WTC11 (cell line): ENCODE measurements at regions not wholly inside any gene's neighbourhood (a gene's known extent, or its start where the extent isn't known, plus 50 kb on each side); places are given as distances from the start of the nearest gene placed in this dataset.

Experiments
- ATAC-seq: fragments of 200-7000 bp; cut with Tn5 transposase; 2 replicates; pipeline ENCODE4 v1.10.0; 2021; ENCODE audit warnings: mild to moderate bottlenecking, moderate library complexity
- CTCF ChIA-PET: fragments of 300-600 bp; sonication (Branson Sonifier 250); formaldehyde crosslinking; loops from one replicate; lab custom pipeline; 2021; ENCODE audit warnings: antibody characterized with exemption; lab: Charles Lee
- POLR2A ChIA-PET: fragments of 350-600 bp; sonication (Branson Sonifier 250); formaldehyde crosslinking; loops from one replicate; lab custom pipeline; 2021; ENCODE audit warnings: antibody characterized with exemption; lab: Charles Lee
- DNase-seq: peaks from one replicate; pipeline ENCODE4 v3.0.0; 2021; ENCODE audit warnings: low spot score
- H3K27ac Mint-ChIP-seq: 2 replicates; pipeline ENCODE4 v1.8.0; 2021; ENCODE audit warnings: mixed read lengths
- H3K27me3 Mint-ChIP-seq: 2 replicates; pipeline ENCODE4 v1.8.0; 2021; ENCODE audit warnings: low read depth, mild to moderate bottlenecking, moderate library complexity, mixed read lengths
- H3K36me3 Mint-ChIP-seq: 2 replicates; pipeline ENCODE4 v1.8.0; 2021; ENCODE audit warnings: mixed read lengths
- H3K4me1 Mint-ChIP-seq: 2 replicates; pipeline ENCODE4 v1.8.0; 2022; ENCODE audit warnings: mixed read lengths
- H3K4me3 Mint-ChIP-seq: 2 replicates; pipeline ENCODE4 v1.8.0; 2021; ENCODE audit warnings: mild to moderate bottlenecking, moderate library complexity, mixed read lengths
- H3K9me3 Mint-ChIP-seq: 2 replicates; pipeline ENCODE4 v1.8.0; 2021; ENCODE audit warnings: mixed read lengths
- ATF1 ChIP-seq: sonication (generic); formaldehyde crosslinking; IDR thresholded peaks from 2 replicates; pipeline ENCODE4 v1.8.1; 2023; ENCODE audit warnings: mild to moderate bottlenecking, moderate library complexity, missing genetic modification reagents
- EMX1 ChIP-seq: fragments of 250-450 bp; sonication (Bioruptor Pico); IDR thresholded peaks from 2 replicates; pipeline ENCODE4 v1.8.0; 2021; ENCODE audit warnings: mild to moderate bottlenecking
- FOXK1 ChIP-seq: sonication (generic); formaldehyde crosslinking; IDR thresholded peaks from 2 replicates; pipeline ENCODE4 v1.8.0; 2022; ENCODE audit warnings: mild to moderate bottlenecking, moderate library complexity, missing genetic modification reagents
- GABPB1 ChIP-seq: sonication (generic); formaldehyde crosslinking; IDR thresholded peaks from 2 replicates; pipeline ENCODE4 v1.8.1; 2023; ENCODE audit warnings: mild to moderate bottlenecking, missing genetic modification reagents
- JAZF1 ChIP-seq: fragments of 250-450 bp; sonication (Bioruptor Pico); IDR thresholded peaks from 2 replicates; pipeline ENCODE4 v1.9.0; 2021; ENCODE audit warnings: moderate library complexity, mild to moderate bottlenecking, inconsistent platforms
- JUN ChIP-seq: sonication (generic); formaldehyde crosslinking; IDR thresholded peaks from 2 replicates; pipeline ENCODE4 v1.8.0; 2023; ENCODE audit warnings: mild to moderate bottlenecking, missing genetic modification reagents
- MXD4 ChIP-seq: fragments of 250-450 bp; sonication (Bioruptor Pico); IDR thresholded peaks from 2 replicates; pipeline ENCODE4 v1.8.0; 2021; ENCODE audit warnings: mild to moderate bottlenecking, moderate library complexity, borderline replicate concordance
- NR3C1 ChIP-seq: sonication (generic); formaldehyde crosslinking; conservative IDR thresholded peaks from 2 replicates; pipeline ENCODE4 v1.8.1; 2023; ENCODE audit warnings: low read depth, mild to moderate bottlenecking, missing genetic modification reagents
- OVOL2 ChIP-seq: fragments of 250-450 bp; sonication (Bioruptor Pico); IDR thresholded peaks from 2 replicates; pipeline ENCODE4 v1.9.0; 2021; ENCODE audit warnings: mild to moderate bottlenecking, borderline replicate concordance
- PRRX2 ChIP-seq: fragments of 250-450 bp; sonication (Bioruptor Pico); IDR thresholded peaks from 2 replicates; pipeline ENCODE4 v1.8.0; 2021; ENCODE audit warnings: mild to moderate bottlenecking
- RELA ChIP-seq: sonication (generic); formaldehyde crosslinking; IDR thresholded peaks from 2 replicates; pipeline ENCODE4 v1.8.1; 2022; ENCODE audit warnings: missing genetic modification reagents, mild to moderate bottlenecking, borderline replicate concordance
- SOX15 ChIP-seq: fragments of 250-450 bp; sonication (Bioruptor Pico); IDR thresholded peaks from 2 replicates; pipeline ENCODE4 v1.9.0; 2021; ENCODE audit warnings: mild to moderate bottlenecking
- TEAD1 ChIP-seq: sonication (generic); formaldehyde crosslinking; IDR thresholded peaks from 2 replicates; pipeline ENCODE4 v1.8.0; 2022; ENCODE audit warnings: mild to moderate bottlenecking, missing genetic modification reagents
- TEAD4 ChIP-seq: sonication (generic); formaldehyde crosslinking; IDR thresholded peaks from 2 replicates; pipeline ENCODE4 v1.8.0; 2022; ENCODE audit warnings: mild to moderate bottlenecking, missing genetic modification reagents
- ZNF263 ChIP-seq: sonication (generic); formaldehyde crosslinking; IDR thresholded peaks from 2 replicates; pipeline ENCODE4 v1.8.1; 2022; ENCODE audit warnings: low read depth, mild to moderate bottlenecking, moderate library complexity, missing genetic modification reagents
- ZNF416 ChIP-seq: fragments of 250-450 bp; sonication (Bioruptor Pico); IDR thresholded peaks from 2 replicates; pipeline ENCODE4 v1.9.0; 2021; ENCODE audit warnings: mild to moderate bottlenecking, inconsistent platforms
- TF ChIP-seq, protein P1 (sequence below): sonication (generic); formaldehyde crosslinking; IDR thresholded peaks from 2 replicates; pipeline ENCODE4 v1.8.0; 2022; ENCODE audit warnings: mild to moderate bottlenecking, missing genetic modification reagents
- TF ChIP-seq, protein P2 (sequence below): sonication (generic); formaldehyde crosslinking; IDR thresholded peaks from 2 replicates; pipeline ENCODE4 v1.8.0; 2022; ENCODE audit warnings: mild to moderate bottlenecking, missing genetic modification reagents
- TF ChIP-seq, protein P3 (sequence below): sonication (generic); formaldehyde crosslinking; IDR thresholded peaks from 2 replicates; pipeline ENCODE4 v1.8.1; 2022; ENCODE audit warnings: mild to moderate bottlenecking, moderate library complexity, missing genetic modification reagents
- TF ChIP-seq, protein P4 (sequence below): fragments of 250-450 bp; sonication (Bioruptor Pico); IDR thresholded peaks from 2 replicates; pipeline ENCODE4 v1.9.0; 2021; ENCODE audit warnings: moderate library complexity, mild to moderate bottlenecking, inconsistent platforms, borderline replicate concordance
- TF ChIP-seq, protein P5 (sequence below): sonication (generic); formaldehyde crosslinking; IDR thresholded peaks from 2 replicates; pipeline ENCODE4 v1.8.1; 2023; ENCODE audit warnings: mild to moderate bottlenecking, missing genetic modification reagents, moderate library complexity
- TF ChIP-seq, protein P6 (sequence below): sonication (generic); formaldehyde crosslinking; IDR thresholded peaks from 2 replicates; pipeline ENCODE4 v1.8.1; 2022; ENCODE audit warnings: low read depth, missing genetic modification reagents, borderline replicate concordance

DNA sequence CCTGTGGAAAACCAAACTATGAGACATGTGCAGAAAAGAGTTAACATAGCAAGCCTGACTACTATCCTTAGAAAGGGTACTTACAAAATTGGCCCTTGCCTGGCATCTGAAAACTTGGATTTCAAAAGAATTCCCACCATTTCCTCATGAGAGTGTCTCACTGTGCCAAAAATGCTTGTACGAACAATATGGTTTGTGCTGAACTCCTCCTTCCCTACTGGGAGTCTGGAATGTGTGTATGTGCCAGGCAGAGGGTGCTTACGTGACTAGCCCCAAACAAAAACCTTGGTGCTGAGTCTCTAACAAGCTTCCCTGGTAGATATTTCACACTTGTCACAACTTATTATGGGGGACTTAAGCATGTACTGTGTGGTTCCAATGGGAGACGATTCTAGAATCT is 81.7 kb upstream of the GIMD1 start:
- H3K27ac Mint-ChIP-seq: no peak overlapping the region
- POLR2A ChIA-PET: no interaction called here
- TF ChIP-seq JAZF1 (CRISPR knock-in tag): no peak
- TF ChIP-seq, protein P1, sequence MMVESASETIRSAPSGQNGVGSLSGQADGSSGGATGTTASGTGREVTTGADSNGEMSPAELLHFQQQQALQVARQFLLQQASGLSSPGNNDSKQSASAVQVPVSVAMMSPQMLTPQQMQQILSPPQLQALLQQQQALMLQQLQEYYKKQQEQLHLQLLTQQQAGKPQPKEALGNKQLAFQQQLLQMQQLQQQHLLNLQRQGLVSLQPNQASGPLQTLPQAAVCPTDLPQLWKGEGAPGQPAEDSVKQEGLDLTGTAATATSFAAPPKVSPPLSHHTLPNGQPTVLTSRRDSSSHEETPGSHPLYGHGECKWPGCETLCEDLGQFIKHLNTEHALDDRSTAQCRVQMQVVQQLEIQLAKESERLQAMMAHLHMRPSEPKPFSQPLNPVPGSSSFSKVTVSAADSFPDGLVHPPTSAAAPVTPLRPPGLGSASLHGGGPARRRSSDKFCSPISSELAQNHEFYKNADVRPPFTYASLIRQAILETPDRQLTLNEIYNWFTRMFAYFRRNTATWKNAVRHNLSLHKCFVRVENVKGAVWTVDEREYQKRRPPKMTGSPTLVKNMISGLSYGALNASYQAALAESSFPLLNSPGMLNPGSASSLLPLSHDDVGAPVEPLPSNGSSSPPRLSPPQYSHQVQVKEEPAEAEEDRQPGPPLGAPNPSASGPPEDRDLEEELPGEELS (CRISPR knock-in tag): no peak
- TF ChIP-seq TEAD4 (CRISPR knock-in tag): no peak
- no peak for TF ChIP-seq JUN (CRISPR knock-in tag)
- TF ChIP-seq, protein P2, sequence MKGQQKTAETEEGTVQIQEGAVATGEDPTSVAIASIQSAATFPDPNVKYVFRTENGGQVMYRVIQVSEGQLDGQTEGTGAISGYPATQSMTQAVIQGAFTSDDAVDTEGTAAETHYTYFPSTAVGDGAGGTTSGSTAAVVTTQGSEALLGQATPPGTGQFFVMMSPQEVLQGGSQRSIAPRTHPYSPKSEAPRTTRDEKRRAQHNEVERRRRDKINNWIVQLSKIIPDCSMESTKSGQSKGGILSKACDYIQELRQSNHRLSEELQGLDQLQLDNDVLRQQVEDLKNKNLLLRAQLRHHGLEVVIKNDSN (CRISPR knock-in tag): no peak
- no peak for TF ChIP-seq PRRX2
- TF ChIP-seq TEAD1 (CRISPR knock-in tag): no peak
- no peak for TF ChIP-seq ZNF263 (CRISPR knock-in tag)
- TF ChIP-seq, protein P3, sequence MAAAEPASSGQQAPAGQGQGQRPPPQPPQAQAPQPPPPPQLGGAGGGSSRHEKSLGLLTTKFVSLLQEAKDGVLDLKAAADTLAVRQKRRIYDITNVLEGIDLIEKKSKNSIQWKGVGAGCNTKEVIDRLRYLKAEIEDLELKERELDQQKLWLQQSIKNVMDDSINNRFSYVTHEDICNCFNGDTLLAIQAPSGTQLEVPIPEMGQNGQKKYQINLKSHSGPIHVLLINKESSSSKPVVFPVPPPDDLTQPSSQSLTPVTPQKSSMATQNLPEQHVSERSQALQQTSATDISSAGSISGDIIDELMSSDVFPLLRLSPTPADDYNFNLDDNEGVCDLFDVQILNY (CRISPR knock-in tag): no peak
- TF ChIP-seq, protein P4, sequence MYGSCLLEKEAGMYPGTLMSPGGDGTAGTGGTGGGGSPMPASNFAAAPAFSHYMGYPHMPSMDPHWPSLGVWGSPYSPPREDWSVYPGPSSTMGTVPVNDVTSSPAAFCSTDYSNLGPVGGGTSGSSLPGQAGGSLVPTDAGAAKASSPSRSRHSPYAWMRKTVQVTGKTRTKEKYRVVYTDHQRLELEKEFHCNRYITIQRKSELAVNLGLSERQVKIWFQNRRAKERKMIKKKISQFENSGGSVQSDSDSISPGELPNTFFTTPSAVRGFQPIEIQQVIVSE (CRISPR knock-in tag): no peak
- TF ChIP-seq, protein P5, sequence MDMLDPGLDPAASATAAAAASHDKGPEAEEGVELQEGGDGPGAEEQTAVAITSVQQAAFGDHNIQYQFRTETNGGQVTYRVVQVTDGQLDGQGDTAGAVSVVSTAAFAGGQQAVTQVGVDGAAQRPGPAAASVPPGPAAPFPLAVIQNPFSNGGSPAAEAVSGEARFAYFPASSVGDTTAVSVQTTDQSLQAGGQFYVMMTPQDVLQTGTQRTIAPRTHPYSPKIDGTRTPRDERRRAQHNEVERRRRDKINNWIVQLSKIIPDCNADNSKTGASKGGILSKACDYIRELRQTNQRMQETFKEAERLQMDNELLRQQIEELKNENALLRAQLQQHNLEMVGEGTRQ: no peak
- TF ChIP-seq FOXK1 (CRISPR knock-in tag): no peak
- TF ChIP-seq, protein P6, sequence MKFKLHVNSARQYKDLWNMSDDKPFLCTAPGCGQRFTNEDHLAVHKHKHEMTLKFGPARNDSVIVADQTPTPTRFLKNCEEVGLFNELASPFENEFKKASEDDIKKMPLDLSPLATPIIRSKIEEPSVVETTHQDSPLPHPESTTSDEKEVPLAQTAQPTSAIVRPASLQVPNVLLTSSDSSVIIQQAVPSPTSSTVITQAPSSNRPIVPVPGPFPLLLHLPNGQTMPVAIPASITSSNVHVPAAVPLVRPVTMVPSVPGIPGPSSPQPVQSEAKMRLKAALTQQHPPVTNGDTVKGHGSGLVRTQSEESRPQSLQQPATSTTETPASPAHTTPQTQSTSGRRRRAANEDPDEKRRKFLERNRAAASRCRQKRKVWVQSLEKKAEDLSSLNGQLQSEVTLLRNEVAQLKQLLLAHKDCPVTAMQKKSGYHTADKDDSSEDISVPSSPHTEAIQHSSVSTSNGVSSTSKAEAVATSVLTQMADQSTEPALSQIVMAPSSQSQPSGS (CRISPR knock-in tag): no peak
- no peak for TF ChIP-seq MXD4 (CRISPR knock-in tag)
- CTCF ChIA-PET: no interaction called here
- no peaks in the 10 kb centered on the region; the same call in 1 of the 2 replicates for H3K27me3 Mint-ChIP-seq
- H3K4me3 Mint-ChIP-seq: no peak overlapping the region
- no peaks in the 10 kb centered on the region for H3K4me1 Mint-ChIP-seq
- H3K9me3 Mint-ChIP-seq: peaks cover 22% of the 10 kb centered on the region
- H3K36me3 Mint-ChIP-seq: peaks cover 16% of the 10 kb centered on the region
- DNase-seq: no peak
- no peak for ATAC-seq

DNA sequence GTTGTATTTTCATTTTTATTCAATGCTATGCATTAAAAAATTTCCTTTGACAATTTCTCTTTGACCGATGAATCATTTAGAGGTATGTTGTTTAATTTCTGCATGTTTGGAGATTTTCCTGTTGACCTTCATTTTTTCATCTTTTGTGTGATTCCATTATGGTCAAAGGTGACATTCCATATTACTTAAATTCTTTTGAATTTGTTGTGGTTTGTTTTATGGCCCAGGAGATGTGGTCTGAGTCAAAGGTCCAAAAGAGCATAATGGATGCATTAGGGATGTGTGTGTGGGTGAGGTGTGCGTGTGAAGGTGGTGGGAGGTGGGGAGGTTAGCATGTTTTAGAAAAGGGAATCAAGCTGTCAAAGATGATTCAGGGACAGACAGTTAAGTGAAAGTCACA is 76.0 kb upstream of the GIMD1 start:
- POLR2A ChIA-PET: no interaction called here
- H3K27ac Mint-ChIP-seq: no peak overlapping the region
- ATAC-seq (no peak), DNase-seq (no peak)
- peaks cover 29% of the 10 kb centered on the region for H3K9me3 Mint-ChIP-seq
- H3K27me3 Mint-ChIP-seq: no peaks in the 10 kb centered on the region; the same call in 1 of the 2 replicates
- no peaks in the 10 kb centered on the region for H3K4me1 Mint-ChIP-seq
- CTCF ChIA-PET: no interaction called here
- peaks cover 16% of the 10 kb centered on the region for H3K36me3 Mint-ChIP-seq
- TF ChIP-seq EMX1 (CRISPR knock-in tag) (no peak), JAZF1 (CRISPR knock-in tag) (no peak), ATF1 (no peak), GABPB1 (no peak), RELA (CRISPR knock-in tag) (no peak), OVOL2 (CRISPR knock-in tag) (no peak), ZNF416 (CRISPR knock-in tag) (no peak), NR3C1 (CRISPR knock-in tag) (no peak), SOX15 (no peak), MXD4 (CRISPR knock-in tag) (no peak)
- TF ChIP-seq, protein P6 (CRISPR knock-in tag): no peak
- H3K4me3 Mint-ChIP-seq: no peak overlapping the region
